Osteoblast (primary cell): ENCODE measurements at regions not wholly inside any gene's neighbourhood (a gene's known extent, or its start where the extent isn't known, plus 50 kb on each side); places are given as distances from the start of the nearest gene placed in this dataset.

Experiments used
- DNase-seq: peaks from one replicate; pipeline ENCODE4 v3.0.0; 2011; ENCODE audit warnings: low spot score, mixed read lengths; ENCODE audit not compliant: insufficient read length; ENCODE audit errors: missing footprints
- H2AFZ ChIP-seq: 2 replicates; pipeline ENCODE4 v1.6.0; 2011; ENCODE audit warnings: mild to moderate bottlenecking, low read length
- H3K27ac ChIP-seq: 2 replicates; pipeline ENCODE4 v1.5.1; 2011; ENCODE audit warnings: mild to moderate bottlenecking, low read depth, low read length, moderate library complexity
- H3K27me3 ChIP-seq: 2 replicates; pipeline ENCODE4 v1.6.0; 2012; ENCODE audit warnings: mild to moderate bottlenecking, control low read depth, inconsistent platforms, low read length, moderate library complexity; ENCODE audit not compliant: insufficient read depth
- H3K36me3 ChIP-seq: 2 replicates; pipeline ENCODE4 v1.5.1; 2011; ENCODE audit warnings: mild to moderate bottlenecking, low read length, control low read depth, moderate library complexity; ENCODE audit not compliant: insufficient read depth
- H3K4me1 ChIP-seq: 2 replicates; pipeline ENCODE4 v1.5.1; 2011; ENCODE audit warnings: mild to moderate bottlenecking, low read length, control low read depth, moderate library complexity; ENCODE audit not compliant: insufficient read depth
- H3K4me2 ChIP-seq: 2 replicates; pipeline ENCODE4 v1.6.0; 2011; ENCODE audit warnings: mild to moderate bottlenecking, low read length; ENCODE audit not compliant: insufficient read depth
- H3K4me3 ChIP-seq: fragments of 200-600 bp; sonication (generic); 3 replicates; pipeline ENCODE4 v1.5.1; 2012; ENCODE audit warnings: mild to moderate bottlenecking, low read length, inconsistent platforms; ENCODE audit not compliant: insufficient read depth
- H3K79me2 ChIP-seq: 2 replicates; pipeline ENCODE4 v1.6.0; 2012; ENCODE audit warnings: mild to moderate bottlenecking, low read length, control low read depth, inconsistent platforms; ENCODE audit not compliant: insufficient read depth
- H3K9me3 ChIP-seq: 2 replicates; pipeline ENCODE4 v1.5.1; 2011; ENCODE audit warnings: low read depth, low read length, control low read depth
- H4K20me1 ChIP-seq: 2 replicates; pipeline ENCODE4 v1.6.0; 2012; ENCODE audit warnings: mild to moderate bottlenecking, low read length, control low read depth; ENCODE audit not compliant: insufficient read depth
- TF ChIP-seq, protein P1 (sequence below): IDR thresholded peaks from 2 replicates; pipeline ENCODE4 v1.5.1; 2011; ENCODE audit warnings: mild to moderate bottlenecking, low read depth, low read length, moderate library complexity; ENCODE audit errors: extremely low read depth

DNA sequence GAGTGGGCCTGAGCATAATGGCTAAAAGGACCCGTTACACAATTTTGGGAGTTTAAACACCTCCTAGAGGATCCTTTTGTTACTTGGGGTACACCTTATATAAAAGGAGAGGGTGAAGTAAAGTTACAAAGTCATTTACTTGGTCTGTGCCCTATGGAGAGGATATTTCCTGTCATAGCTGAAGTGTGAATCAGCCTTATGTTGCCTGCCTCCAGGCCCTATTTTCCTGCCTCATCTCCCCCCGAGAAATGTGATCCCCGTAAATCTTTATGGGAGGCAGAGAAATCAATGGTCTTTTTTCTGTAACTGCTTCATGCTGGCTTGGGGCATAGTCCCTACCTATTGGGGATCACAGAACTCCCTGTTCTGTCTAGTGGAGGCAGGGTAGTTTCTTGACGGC is 906.6 kb downstream of the DSC3 start:
- H3K4me2 ChIP-seq, result no peak overlapping the region
- H3K4me1 ChIP-seq, result no peaks in the 10 kb centered on the region
- no peaks in the 10 kb centered on the region for H4K20me1 ChIP-seq
- no peaks in the 10 kb centered on the region for H3K36me3 ChIP-seq
- H3K27me3 ChIP-seq, result no peaks in the 10 kb centered on the region
- TF ChIP-seq, protein P1, sequence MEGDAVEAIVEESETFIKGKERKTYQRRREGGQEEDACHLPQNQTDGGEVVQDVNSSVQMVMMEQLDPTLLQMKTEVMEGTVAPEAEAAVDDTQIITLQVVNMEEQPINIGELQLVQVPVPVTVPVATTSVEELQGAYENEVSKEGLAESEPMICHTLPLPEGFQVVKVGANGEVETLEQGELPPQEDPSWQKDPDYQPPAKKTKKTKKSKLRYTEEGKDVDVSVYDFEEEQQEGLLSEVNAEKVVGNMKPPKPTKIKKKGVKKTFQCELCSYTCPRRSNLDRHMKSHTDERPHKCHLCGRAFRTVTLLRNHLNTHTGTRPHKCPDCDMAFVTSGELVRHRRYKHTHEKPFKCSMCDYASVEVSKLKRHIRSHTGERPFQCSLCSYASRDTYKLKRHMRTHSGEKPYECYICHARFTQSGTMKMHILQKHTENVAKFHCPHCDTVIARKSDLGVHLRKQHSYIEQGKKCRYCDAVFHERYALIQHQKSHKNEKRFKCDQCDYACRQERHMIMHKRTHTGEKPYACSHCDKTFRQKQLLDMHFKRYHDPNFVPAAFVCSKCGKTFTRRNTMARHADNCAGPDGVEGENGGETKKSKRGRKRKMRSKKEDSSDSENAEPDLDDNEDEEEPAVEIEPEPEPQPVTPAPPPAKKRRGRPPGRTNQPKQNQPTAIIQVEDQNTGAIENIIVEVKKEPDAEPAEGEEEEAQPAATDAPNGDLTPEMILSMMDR, result no peak
- H3K79me2 ChIP-seq, result no peaks in the 10 kb centered on the region
- peaks cover 8% of the 10 kb centered on the region for H3K9me3 ChIP-seq
- H3K27ac ChIP-seq, result no peak overlapping the region
- H3K4me3 ChIP-seq, result no peak overlapping the region
- H2AFZ ChIP-seq, result no peak overlapping the region
- DNase-seq, result no peak

DNA sequence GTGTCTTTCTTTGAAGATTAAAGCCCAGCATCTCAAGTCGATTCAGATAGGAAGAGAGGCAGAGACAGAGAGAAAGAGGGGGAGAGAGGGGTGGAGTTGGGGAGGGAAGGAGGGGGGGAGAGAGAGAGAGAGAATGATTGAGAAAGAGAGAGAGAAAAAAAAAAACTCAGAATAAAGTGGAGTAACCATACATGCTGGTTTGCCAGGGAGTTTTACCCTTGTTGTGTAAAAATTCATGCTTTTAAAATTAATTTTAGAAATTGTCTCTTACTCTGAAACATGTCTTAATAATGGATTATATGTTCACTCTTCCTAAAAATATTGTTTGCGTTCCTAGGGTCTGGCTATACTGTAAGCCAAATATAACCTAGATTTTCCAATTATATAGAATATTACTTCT is 908.5 kb downstream of the DSC3 start:
- Histone ChIP-seq H2AFZ (no peak overlapping the region), H3K36me3 (no peaks in the 10 kb centered on the region), H4K20me1 (no peaks in the 10 kb centered on the region), H3K4me2 (no peak overlapping the region), H3K4me1 (no peaks in the 10 kb centered on the region), H3K4me3 (no peak overlapping the region), H3K79me2 (no peaks in the 10 kb centered on the region), H3K27me3 (no peaks in the 10 kb centered on the region), H3K9me3 (peaks cover 4% of the 10 kb centered on the region), H3K27ac (no peak overlapping the region)
- TF ChIP-seq, protein P1, result no peak
- DNase-seq, result no peak

DNA sequence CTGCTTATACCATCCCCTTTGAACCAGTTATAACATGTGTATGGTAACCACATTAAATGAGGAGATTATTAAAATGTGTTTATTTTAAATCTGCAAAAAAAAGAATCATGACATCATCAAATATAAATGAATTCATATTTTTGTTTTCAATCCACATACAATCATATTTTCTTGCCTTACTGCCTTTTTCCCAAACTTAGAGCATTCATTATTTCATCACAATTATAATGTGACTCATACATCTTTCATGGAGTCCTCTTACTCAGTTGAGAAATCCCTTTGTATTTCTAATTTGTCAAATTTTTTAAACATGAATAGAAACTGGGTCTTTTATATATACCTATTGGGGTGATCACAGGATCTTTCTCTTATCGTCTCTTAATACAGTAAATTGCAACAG is 909.6 kb downstream of the DSC3 start:
- Histone ChIP-seq H3K27ac (no peak overlapping the region), H2AFZ (no peak overlapping the region), H3K9me3 (peaks cover 4% of the 10 kb centered on the region), H3K4me2 (no peak overlapping the region), H3K4me1 (no peaks in the 10 kb centered on the region), H4K20me1 (no peaks in the 10 kb centered on the region), H3K4me3 (no peak overlapping the region), H3K27me3 (no peaks in the 10 kb centered on the region), H3K36me3 (no peaks in the 10 kb centered on the region), H3K79me2 (no peaks in the 10 kb centered on the region)
- DNase-seq, result no peak
- TF ChIP-seq, protein P1, result no peak

DNA sequence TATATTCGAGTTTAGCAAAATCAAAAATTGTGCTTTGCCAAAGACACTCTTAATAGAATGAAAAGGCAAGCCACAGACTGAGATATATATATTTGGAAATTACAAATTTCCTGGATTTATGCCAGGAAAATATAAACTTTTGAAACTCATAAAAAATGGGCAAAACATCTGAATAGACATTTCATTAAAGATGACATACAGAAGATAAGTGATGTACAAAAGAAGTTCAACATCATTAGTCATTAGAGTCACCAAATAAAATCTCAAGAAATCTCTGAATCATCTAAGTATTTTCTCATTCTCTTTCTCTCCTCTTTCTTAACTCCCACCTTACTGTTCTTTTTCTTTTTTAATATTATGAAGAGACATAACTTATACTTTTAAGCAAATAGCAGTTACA is 921.1 kb downstream of the DSC3 start:
- H3K9me3 ChIP-seq, result no peaks in the 10 kb centered on the region
- no peaks in the 10 kb centered on the region for H3K4me1 ChIP-seq
- H3K27ac ChIP-seq, result no peak overlapping the region
- no peaks in the 10 kb centered on the region for H3K36me3 ChIP-seq
- H3K4me3 ChIP-seq, result no peak overlapping the region
- DNase-seq, result no peak
- no peaks in the 10 kb centered on the region for H4K20me1 ChIP-seq
- no peaks in the 10 kb centered on the region for H3K27me3 ChIP-seq
- no peak overlapping the region for H3K4me2 ChIP-seq
- H3K79me2 ChIP-seq, result no peaks in the 10 kb centered on the region
- no peak overlapping the region for H2AFZ ChIP-seq
- TF ChIP-seq, protein P1, result no peak
